WERI-Rb-1 (cell line): ENCODE measurements at regions not wholly inside any gene's neighbourhood (a gene's known extent, or its start where the extent isn't known, plus 50 kb on each side); places are given as distances from the start of the nearest gene placed in this dataset.

Experiments used
- DNase-seq: peaks from one replicate; pipeline ENCODE4 v3.0.0-alpha.2; 2020
- H3K27ac ChIP-seq: fragments of 250-450 bp; sonication (Bioruptor Pico); 2 replicates; pipeline ENCODE4 v1.5.1; 2020; ENCODE audit warnings: mild to moderate bottlenecking, moderate library complexity
- H3K27me3 ChIP-seq: fragments of 250-450 bp; sonication (Bioruptor Pico); 2 replicates; pipeline ENCODE4 v1.5.1; 2021; ENCODE audit warnings: mild to moderate bottlenecking, low read depth, moderate library complexity; ENCODE audit not compliant: insufficient read depth, severe bottlenecking
- H3K36me3 ChIP-seq: fragments of 250-450 bp; sonication (Bioruptor Pico); 2 replicates; pipeline ENCODE4 v1.5.1; 2020; ENCODE audit warnings: mild to moderate bottlenecking, moderate library complexity
- H3K4me3 ChIP-seq: 2 replicates; pipeline ENCODE4 v1.5.1; 2011; ENCODE audit warnings: low read depth, mild to moderate bottlenecking, control low read depth, low read length
- H3K9me3 ChIP-seq: fragments of 250-450 bp; sonication (Bioruptor Pico); 2 replicates; pipeline ENCODE4 v1.5.1; 2021; ENCODE audit warnings: mild to moderate bottlenecking, moderate library complexity; ENCODE audit not compliant: severe bottlenecking
- TF ChIP-seq, protein P1 (sequence below): IDR thresholded peaks from 2 replicates; pipeline ENCODE4 v1.5.1; 2011; ENCODE audit warnings: low read depth, mild to moderate bottlenecking, control low read depth, inconsistent platforms, low read length

- no peaks in the 10 kb centered on the region for H3K36me3 ChIP-seq
- no peak overlapping the region for H3K27ac ChIP-seq
- no peaks in the 10 kb centered on the region for H3K9me3 ChIP-seq
- TF ChIP-seq, protein P1, sequence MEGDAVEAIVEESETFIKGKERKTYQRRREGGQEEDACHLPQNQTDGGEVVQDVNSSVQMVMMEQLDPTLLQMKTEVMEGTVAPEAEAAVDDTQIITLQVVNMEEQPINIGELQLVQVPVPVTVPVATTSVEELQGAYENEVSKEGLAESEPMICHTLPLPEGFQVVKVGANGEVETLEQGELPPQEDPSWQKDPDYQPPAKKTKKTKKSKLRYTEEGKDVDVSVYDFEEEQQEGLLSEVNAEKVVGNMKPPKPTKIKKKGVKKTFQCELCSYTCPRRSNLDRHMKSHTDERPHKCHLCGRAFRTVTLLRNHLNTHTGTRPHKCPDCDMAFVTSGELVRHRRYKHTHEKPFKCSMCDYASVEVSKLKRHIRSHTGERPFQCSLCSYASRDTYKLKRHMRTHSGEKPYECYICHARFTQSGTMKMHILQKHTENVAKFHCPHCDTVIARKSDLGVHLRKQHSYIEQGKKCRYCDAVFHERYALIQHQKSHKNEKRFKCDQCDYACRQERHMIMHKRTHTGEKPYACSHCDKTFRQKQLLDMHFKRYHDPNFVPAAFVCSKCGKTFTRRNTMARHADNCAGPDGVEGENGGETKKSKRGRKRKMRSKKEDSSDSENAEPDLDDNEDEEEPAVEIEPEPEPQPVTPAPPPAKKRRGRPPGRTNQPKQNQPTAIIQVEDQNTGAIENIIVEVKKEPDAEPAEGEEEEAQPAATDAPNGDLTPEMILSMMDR, result no peak
- DNase-seq, result no peak
- no peak overlapping the region for H3K4me3 ChIP-seq
- no peaks in the 10 kb centered on the region for H3K27me3 ChIP-seq
Observed at GRCh38 chr1:194707074-194707473, 1520.7 kb upstream of the B3GALT2 start.

DNA sequence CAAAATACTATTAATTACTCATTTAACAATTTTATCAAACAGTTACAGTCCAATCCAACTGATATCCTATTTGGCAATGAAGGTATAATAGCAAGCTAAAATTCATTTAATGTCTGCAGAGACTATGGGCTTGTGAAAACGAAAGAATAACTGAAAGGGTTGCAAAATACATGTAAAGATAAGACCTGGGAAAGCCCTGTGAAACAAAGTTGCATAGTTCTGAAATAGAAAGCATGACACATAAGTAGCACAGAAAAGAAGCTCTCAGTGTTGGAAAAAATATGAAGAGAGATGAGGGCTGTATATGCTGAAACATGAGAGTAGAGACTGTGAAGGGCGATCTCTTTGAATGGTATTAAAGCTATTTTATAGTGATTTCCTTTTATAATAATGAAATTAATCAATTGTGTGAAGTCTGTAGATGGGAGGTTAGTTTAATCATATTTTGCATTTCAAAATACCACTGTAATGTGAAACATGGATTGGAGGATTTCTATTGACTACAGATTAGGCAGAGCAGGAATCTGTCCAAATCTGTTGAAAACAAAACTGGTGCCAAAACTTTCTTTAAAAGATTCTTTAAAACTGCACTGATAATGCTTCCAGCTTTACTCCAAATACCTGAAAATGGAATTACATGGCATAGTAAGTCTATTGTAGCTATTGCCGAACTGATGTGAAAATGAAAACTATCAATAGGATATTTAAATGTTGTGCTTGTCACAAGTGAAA is 1518.9 kb upstream of the B3GALT2 start:
- H3K4me3 ChIP-seq, result no peak overlapping the region
- no peaks in the 10 kb centered on the region for H3K27me3 ChIP-seq
- H3K27ac ChIP-seq, result no peak overlapping the region
- TF ChIP-seq, protein P1, result no peak
- no peak for DNase-seq
- no peaks in the 10 kb centered on the region for H3K36me3 ChIP-seq
- H3K9me3 ChIP-seq, result no peaks in the 10 kb centered on the region

DNA sequence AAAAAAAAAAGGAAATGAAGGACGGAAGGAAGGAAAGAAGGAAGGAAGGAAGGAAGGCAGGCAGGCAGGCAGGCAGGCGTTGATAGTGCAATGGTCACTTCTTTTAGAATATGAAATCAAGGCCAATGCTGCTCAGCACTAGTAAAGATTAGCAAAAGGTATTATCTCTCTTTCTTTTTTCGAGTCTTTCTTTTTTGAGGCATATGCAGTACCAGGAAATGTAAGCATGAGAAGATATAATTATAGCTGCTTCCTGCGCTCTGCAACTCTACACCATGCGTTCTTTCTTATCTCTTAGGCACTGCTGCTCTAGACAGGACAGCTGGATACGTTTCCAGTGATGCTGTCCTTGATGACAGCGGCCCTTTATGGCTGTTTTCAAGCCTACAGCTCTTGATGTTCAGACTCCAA is 1512.5 kb upstream of the B3GALT2 start:
- H3K27ac ChIP-seq, result no peak overlapping the region
- no peaks in the 10 kb centered on the region for H3K27me3 ChIP-seq
- no peak overlapping the region for H3K4me3 ChIP-seq
- H3K9me3 ChIP-seq, result no peaks in the 10 kb centered on the region
- no peaks in the 10 kb centered on the region for H3K36me3 ChIP-seq
- TF ChIP-seq, protein P1, result no peak
- no peak for DNase-seq

DNA sequence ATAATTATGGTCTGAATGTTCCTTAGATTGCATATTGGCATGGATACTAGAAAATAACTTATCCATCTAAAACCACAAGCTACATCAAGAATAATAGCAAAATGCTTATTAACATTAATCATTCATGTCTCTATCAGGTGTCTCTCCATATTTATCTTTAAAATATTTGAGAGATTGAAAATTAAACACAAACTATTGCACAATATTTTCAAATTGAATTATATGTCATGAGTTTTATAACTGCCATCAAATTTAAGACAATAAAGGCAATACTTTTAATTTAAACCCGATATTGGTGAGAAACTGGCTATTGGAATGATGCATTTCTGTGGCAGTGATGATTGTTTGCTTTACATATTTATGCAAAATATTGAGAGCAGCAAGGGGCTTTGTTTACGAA is 1506.8 kb upstream of the B3GALT2 start:
- H3K36me3 ChIP-seq, result no peaks in the 10 kb centered on the region
- H3K27me3 ChIP-seq, result no peaks in the 10 kb centered on the region
- H3K4me3 ChIP-seq, result no peak overlapping the region
- no peaks in the 10 kb centered on the region for H3K9me3 ChIP-seq
- TF ChIP-seq, protein P1, result no peak
- DNase-seq, result no peak
- no peak overlapping the region for H3K27ac ChIP-seq

DNA sequence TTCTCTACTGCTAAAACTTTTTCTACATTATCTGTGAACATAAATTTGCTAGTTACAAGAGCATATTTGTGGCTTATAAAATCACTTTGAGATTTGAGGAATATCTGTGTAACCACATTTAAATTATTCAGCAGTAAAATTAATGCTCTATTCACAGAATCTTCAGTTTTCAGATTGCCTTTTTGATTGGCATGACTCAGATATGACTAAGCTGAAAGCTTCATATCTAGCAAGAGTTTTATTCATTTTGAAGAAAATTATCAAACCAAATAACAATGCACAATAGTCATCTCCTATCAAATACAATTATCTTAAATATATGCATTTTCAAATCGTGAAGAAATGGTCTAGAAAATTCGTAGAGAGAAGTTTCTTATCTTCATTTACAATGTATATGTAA is 1498.2 kb upstream of the B3GALT2 start:
- Histone ChIP-seq H3K4me3 (no peak overlapping the region), H3K9me3 (no peaks in the 10 kb centered on the region), H3K27me3 (no peaks in the 10 kb centered on the region), H3K27ac (no peak overlapping the region), H3K36me3 (no peaks in the 10 kb centered on the region)
- TF ChIP-seq, protein P1, result no peak
- DNase-seq, result no peak

GRCh38 chr1:194658090-194658439 is 1471.7 kb upstream of the B3GALT2 start:
- H3K36me3 ChIP-seq, result no peaks in the 10 kb centered on the region
- no peak overlapping the region for H3K4me3 ChIP-seq
- H3K27me3 ChIP-seq, result no peaks in the 10 kb centered on the region
- H3K27ac ChIP-seq, result no peak overlapping the region
- H3K9me3 ChIP-seq, result no peaks in the 10 kb centered on the region
- TF ChIP-seq, protein P1, result no peak
- DNase-seq, result no peak
